ENCODE measurements at regions not wholly inside any gene's neighbourhood (a gene's known extent, or its start where the extent isn't known, plus 50 kb on each side); places are given as distances from the start of the nearest gene placed in this dataset.

GRCh38 chr6:95511404-95511803 lies 65.9 kb upstream of the MANEA start:
- H3K9ac ChIP-seq (ENCODE audit: low read length) = no peak overlapping the region
- no peak overlapping the region for H3K18ac ChIP-seq (ENCODE audit: low read depth in 1 of 2, low read length in 2 of 2)
- 37% methylated on average over 3 of the region's 4 CpGs for WGBS
- no peaks in the 10 kb centered on the region for H3K79me1 ChIP-seq (replicated peaks; ENCODE audit: low read length, poor library complexity, severe bottlenecking)
- H3K23ac ChIP-seq (ENCODE audit: low read length in 2 of 2) = no peak overlapping the region
- no peak overlapping the region for H3K14ac ChIP-seq (ENCODE audit: low read length in 2 of 2)
- H3K9me3 ChIP-seq (ENCODE audit: control insufficient read depth, low read length) = no peaks in the 10 kb centered on the region
- no peak overlapping the region for H3K4me2 ChIP-seq (ENCODE audit: low read length, poor library complexity, severe bottlenecking)
- H3K27me3 ChIP-seq (ENCODE audit: control insufficient read depth in 1 of 2, insufficient read depth in 1 of 2, low read length in 2 of 2) = no peaks in the 10 kb centered on the region
- no peak overlapping the region for H3K4ac ChIP-seq (ENCODE audit: low read depth in 1 of 2, low read length in 2 of 2)
- H3K4me1 ChIP-seq (ENCODE audit: control insufficient read depth, insufficient read depth, low read depth, low read length) = no peaks in the 10 kb centered on the region
- DNase-seq = no peak
- H3K27ac ChIP-seq (ENCODE audit: low read length, poor library complexity, severe bottlenecking) = no peak overlapping the region
- no peak overlapping the region for H2BK5ac ChIP-seq (ENCODE audit: low read depth, low read length, poor library complexity, severe bottlenecking)
- H3K4me3 ChIP-seq (ENCODE audit: insufficient read depth in 1 of 2, low read depth in 1 of 2, low read length in 2 of 2) = no peak overlapping the region
- H2AFZ ChIP-seq (ENCODE audit: low read depth, low read length) = no peak overlapping the region
- H4K8ac ChIP-seq (ENCODE audit: low read length) = no peak overlapping the region
- no peak overlapping the region for H2BK120ac ChIP-seq (ENCODE audit: low read depth, low read length)
- no peak overlapping the region for H4K91ac ChIP-seq (ENCODE audit: low read length)
- no peak overlapping the region for H2AK5ac ChIP-seq (ENCODE audit: low read length, severe bottlenecking)
- no peaks in the 10 kb centered on the region for H3K36me3 ChIP-seq (ENCODE audit: control insufficient read depth in 1 of 2, insufficient read depth in 2 of 2, low read depth in 1 of 2, low read length in 2 of 2)
- no peak overlapping the region for H2BK12ac ChIP-seq (ENCODE audit: low read length in 2 of 2)
- no peak overlapping the region for H2BK15ac ChIP-seq (ENCODE audit: low read depth, poor library complexity, severe bottlenecking)

DNA sequence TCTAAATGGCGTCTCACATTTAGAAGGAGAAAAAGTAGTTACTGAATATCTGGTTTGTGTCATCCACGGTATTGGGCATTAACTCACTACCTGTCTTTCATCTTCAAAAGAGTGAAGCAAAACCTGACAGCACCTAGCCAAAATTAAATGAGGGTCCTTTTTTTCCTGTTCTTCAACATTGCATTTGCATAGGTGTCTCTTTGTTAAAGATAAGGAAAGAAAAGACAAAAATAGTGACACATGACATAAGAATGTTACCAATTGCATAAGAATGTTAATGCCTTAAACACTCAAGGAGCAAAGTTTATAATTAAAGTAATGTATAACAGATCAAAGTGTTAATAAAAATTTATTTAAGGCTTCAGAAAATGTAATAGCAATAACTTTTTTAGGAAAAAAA lies 61.4 kb upstream of the MANEA start:
- Histone ChIP-seq H3K14ac (ENCODE audit: low read length in 2 of 2) (no peak overlapping the region), H2AK5ac (ENCODE audit: low read length, severe bottlenecking) (no peak overlapping the region), H3K18ac (ENCODE audit: low read depth in 1 of 2, low read length in 2 of 2) (no peak overlapping the region), H3K27me3 (ENCODE audit: control insufficient read depth in 1 of 2, insufficient read depth in 1 of 2, low read length in 2 of 2) (no peaks in the 10 kb centered on the region), H4K91ac (ENCODE audit: low read length) (no peak overlapping the region), H3K27ac (ENCODE audit: low read length, poor library complexity, severe bottlenecking) (no peak overlapping the region), H3K4me2 (ENCODE audit: low read length, poor library complexity, severe bottlenecking) (no peak overlapping the region), H3K4me1 (ENCODE audit: control insufficient read depth, insufficient read depth, low read depth, low read length) (no peaks in the 10 kb centered on the region), H3K9me3 (ENCODE audit: control insufficient read depth, low read length) (no peaks in the 10 kb centered on the region), H3K9ac (ENCODE audit: low read length) (no peak overlapping the region), H3K4me3 (ENCODE audit: insufficient read depth in 1 of 2, low read depth in 1 of 2, low read length in 2 of 2) (no peak overlapping the region), H4K8ac (ENCODE audit: low read length) (no peak overlapping the region), H2BK12ac (ENCODE audit: low read length in 2 of 2) (no peak overlapping the region), H3K4ac (ENCODE audit: low read depth in 1 of 2, low read length in 2 of 2) (no peak overlapping the region), H2BK5ac (ENCODE audit: low read depth, low read length, poor library complexity, severe bottlenecking) (no peak overlapping the region), H3K36me3 (ENCODE audit: control insufficient read depth in 1 of 2, insufficient read depth in 2 of 2, low read depth in 1 of 2, low read length in 2 of 2) (no peaks in the 10 kb centered on the region), H2BK120ac (ENCODE audit: low read depth, low read length) (no peak overlapping the region), H3K79me1 (replicated peaks; ENCODE audit: low read length, poor library complexity, severe bottlenecking) (no peaks in the 10 kb centered on the region), H3K23ac (ENCODE audit: low read length in 2 of 2) (no peak overlapping the region), H2AFZ (ENCODE audit: low read depth, low read length) (no peak overlapping the region), H2BK15ac (ENCODE audit: low read depth, poor library complexity, severe bottlenecking) (no peak overlapping the region)
- 80% methylated on average over 1 of the region's 2 CpGs for WGBS
- no peak for DNase-seq

DNA sequence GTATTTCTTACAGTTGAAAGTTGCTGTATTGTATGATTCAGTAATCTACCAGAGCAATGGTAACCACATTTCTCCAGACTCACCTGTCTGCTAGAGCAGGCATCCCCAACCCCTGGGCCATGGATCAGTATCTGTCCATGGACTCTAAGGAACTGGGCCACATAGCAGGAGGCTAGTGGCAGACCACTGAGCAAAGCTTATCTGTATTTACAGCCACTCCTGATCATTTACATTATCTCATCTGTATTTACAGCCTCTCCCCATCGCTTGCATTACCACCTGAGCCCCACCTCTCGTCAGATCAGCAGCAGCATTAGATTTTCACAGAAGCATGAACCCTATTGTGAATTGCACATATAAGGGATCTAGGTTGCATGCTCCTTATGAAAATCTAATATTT lies 60.3 kb upstream of the MANEA start:
- Histone ChIP-seq H3K18ac (ENCODE audit: low read depth in 1 of 2, low read length in 2 of 2) (no peak overlapping the region), H3K9ac (ENCODE audit: low read length) (no peak overlapping the region), H4K8ac (ENCODE audit: low read length) (no peak overlapping the region), H3K27me3 (ENCODE audit: control insufficient read depth in 1 of 2, insufficient read depth in 1 of 2, low read length in 2 of 2) (no peaks in the 10 kb centered on the region), H3K14ac (ENCODE audit: low read length in 2 of 2) (no peak overlapping the region), H3K4me1 (ENCODE audit: control insufficient read depth, insufficient read depth, low read depth, low read length) (no peaks in the 10 kb centered on the region), H3K27ac (ENCODE audit: low read length, poor library complexity, severe bottlenecking) (no peak overlapping the region), H3K79me1 (replicated peaks; ENCODE audit: low read length, poor library complexity, severe bottlenecking) (no peaks in the 10 kb centered on the region), H2BK15ac (ENCODE audit: low read depth, poor library complexity, severe bottlenecking) (no peak overlapping the region), H3K4me3 (ENCODE audit: insufficient read depth in 1 of 2, low read depth in 1 of 2, low read length in 2 of 2) (no peak overlapping the region), H2BK12ac (ENCODE audit: low read length in 2 of 2) (no peak overlapping the region), H3K36me3 (ENCODE audit: control insufficient read depth in 1 of 2, insufficient read depth in 2 of 2, low read depth in 1 of 2, low read length in 2 of 2) (no peaks in the 10 kb centered on the region), H2AFZ (ENCODE audit: low read depth, low read length) (no peak overlapping the region), H4K91ac (ENCODE audit: low read length) (no peak overlapping the region), H3K4me2 (ENCODE audit: low read length, poor library complexity, severe bottlenecking) (no peak overlapping the region), H3K9me3 (ENCODE audit: control insufficient read depth, low read length) (no peaks in the 10 kb centered on the region), H3K4ac (ENCODE audit: low read depth in 1 of 2, low read length in 2 of 2) (no peak overlapping the region), H2AK5ac (ENCODE audit: low read length, severe bottlenecking) (no peak overlapping the region), H2BK5ac (ENCODE audit: low read depth, low read length, poor library complexity, severe bottlenecking) (no peak overlapping the region), H3K23ac (ENCODE audit: low read length in 2 of 2) (no peak overlapping the region), H2BK120ac (ENCODE audit: low read depth, low read length) (no peak overlapping the region)
- no peak for DNase-seq
- 47% methylated on average over 2 of the region's 2 CpGs for WGBS

- Histone ChIP-seq H3K9ac (ENCODE audit: low read length) (no peak overlapping the region), H3K79me1 (replicated peaks; ENCODE audit: low read length, poor library complexity, severe bottlenecking) (no peaks in the 10 kb centered on the region), H2AFZ (ENCODE audit: low read depth, low read length) (no peak overlapping the region), H3K4me1 (ENCODE audit: control insufficient read depth, insufficient read depth, low read depth, low read length) (no peaks in the 10 kb centered on the region), H4K8ac (ENCODE audit: low read length) (no peak overlapping the region), H3K14ac (ENCODE audit: low read length in 2 of 2) (no peak overlapping the region), H3K27ac (ENCODE audit: low read length, poor library complexity, severe bottlenecking) (no peak overlapping the region), H2BK15ac (ENCODE audit: low read depth, poor library complexity, severe bottlenecking) (no peak overlapping the region), H3K27me3 (ENCODE audit: control insufficient read depth in 1 of 2, insufficient read depth in 1 of 2, low read length in 2 of 2) (no peaks in the 10 kb centered on the region), H2AK5ac (ENCODE audit: low read length, severe bottlenecking) (no peak overlapping the region), H3K18ac (ENCODE audit: low read depth in 1 of 2, low read length in 2 of 2) (no peak overlapping the region), H2BK120ac (ENCODE audit: low read depth, low read length) (no peak overlapping the region), H3K9me3 (ENCODE audit: control insufficient read depth, low read length) (no peaks in the 10 kb centered on the region), H3K4me3 (ENCODE audit: insufficient read depth in 1 of 2, low read depth in 1 of 2, low read length in 2 of 2) (no peak overlapping the region), H3K4me2 (ENCODE audit: low read length, poor library complexity, severe bottlenecking) (no peak overlapping the region), H3K4ac (ENCODE audit: low read depth in 1 of 2, low read length in 2 of 2) (no peak overlapping the region), H4K91ac (ENCODE audit: low read length) (no peak overlapping the region), H2BK12ac (ENCODE audit: low read length in 2 of 2) (no peak overlapping the region), H3K36me3 (ENCODE audit: control insufficient read depth in 1 of 2, insufficient read depth in 2 of 2, low read depth in 1 of 2, low read length in 2 of 2) (no peaks in the 10 kb centered on the region), H2BK5ac (ENCODE audit: low read depth, low read length, poor library complexity, severe bottlenecking) (no peak overlapping the region), H3K23ac (ENCODE audit: low read length in 2 of 2) (no peak overlapping the region)
- 89% methylated on average over 1 of the region's 3 CpGs for WGBS
- DNase-seq = no peak
Observed at GRCh38 chr6:95517568-95517967, 59.8 kb upstream of the MANEA start.

Data from mesenchymal stem cell (in vitro differentiated cells and primary cell).